Pancreas (tissue), 10 donors: ENCODE measurements at regions not wholly inside any gene's neighbourhood (a gene's known extent, or its start where the extent isn't known, plus 50 kb on each side); places are given as distances from the start of the nearest gene placed in this dataset.

Source experiments
- ATAC-seq, 4 donors: fragments of 200-7000 bp; cut with Tn5 transposase; one replicate each; pipeline versions ENCODE4 v1.8.0 to v1.9.1; 2020; ENCODE audit warnings: mild to moderate bottlenecking in 4 of 4, moderate library complexity in 4 of 4
- DNase-seq, 6 donors: peaks; one replicate each; pipeline ENCODE4 v3.0.0-alpha.2; 2020
- FAIRE-seq: peaks from 2 replicates; lab custom pipeline; 2012; peaks lifted over from hg19 to GRCh38; lab: Jason Lieb, UNC
- H3K27ac ChIP-seq, 4 donors: fragments of 200-600 bp; sonication (generic); 1 replicate in 3 of 4; 2 replicates in 1 of 4; pipeline versions ENCODE4 v1.5.0 to v1.8.0; 2020
- H3K27me3 ChIP-seq, 4 donors: fragments of 200-600 bp; one replicate each; pipeline ENCODE4 v1.8.0; 2021
- H3K36me3 ChIP-seq, 3 donors: fragments of 200-600 bp; sonication (generic) in 1 of 3; one replicate each; pipeline versions ENCODE4 v1.5.0 to v1.8.0; 2020 to 2021
- H3K4me1 ChIP-seq, 3 donors: fragments of 200-600 bp; one replicate each; pipeline ENCODE4 v1.8.0; 2021
- H3K4me3 ChIP-seq, 4 donors: fragments of 200-600 bp; sonication (generic) in 2 of 4; one replicate each; pipeline versions ENCODE4 v1.5.0 to v1.8.0; 2020 to 2021
- H3K9me3 ChIP-seq, 4 donors: fragments of 200-600 bp; one replicate each; pipeline ENCODE4 v1.8.0; 2021
- WGBS, 2 donors: extraction: QIAGEN DNeasy Blood & Tissue Kit; methylation state at CpG; one replicate each; pipeline ENCODE4 v1.1.7; 2013; 5-methylcytosine and 5-hydroxymethylcytosine counted together
- intact Hi-C, 3 donors: fragments of 100-400 bp; cut with DNase I; formaldehyde crosslinking; loops; one replicate each; pipeline versions ENCODE4 v1.11.1 to v1.14.2; 2022
- TF ChIP-seq, protein P1 (sequence below), 4 donors: fragments of 200-600 bp; sonication (generic) in 3 of 4; IDR thresholded peaks; one replicate each; pipeline versions ENCODE4 v1.5.0 to v1.8.0; 2021; ENCODE audit warnings: antibody characterized with exemption in 4 of 4
- donor health status: healthy with polysubstance abuse.
- donor health status: DM: no; HTN: no; CAD: no; lungs with moderate emphysema.
- donor health status: DM: no; HTN: no; CAD: no.
- donor health status: control.
- donor health status: control.
- donor health status: Bipolar disorder and iron deficiency.
- donor health status: DM: yes; HTN: yes; CAD: no.
- donor health status: DM: no; HTN: no; CAD: no.
- donor health status: DM: no; HTN: no; CAD: no.
- donor health status: DM: yes; HTN: yes; CAD: no.

- TF ChIP-seq, protein P1, sequence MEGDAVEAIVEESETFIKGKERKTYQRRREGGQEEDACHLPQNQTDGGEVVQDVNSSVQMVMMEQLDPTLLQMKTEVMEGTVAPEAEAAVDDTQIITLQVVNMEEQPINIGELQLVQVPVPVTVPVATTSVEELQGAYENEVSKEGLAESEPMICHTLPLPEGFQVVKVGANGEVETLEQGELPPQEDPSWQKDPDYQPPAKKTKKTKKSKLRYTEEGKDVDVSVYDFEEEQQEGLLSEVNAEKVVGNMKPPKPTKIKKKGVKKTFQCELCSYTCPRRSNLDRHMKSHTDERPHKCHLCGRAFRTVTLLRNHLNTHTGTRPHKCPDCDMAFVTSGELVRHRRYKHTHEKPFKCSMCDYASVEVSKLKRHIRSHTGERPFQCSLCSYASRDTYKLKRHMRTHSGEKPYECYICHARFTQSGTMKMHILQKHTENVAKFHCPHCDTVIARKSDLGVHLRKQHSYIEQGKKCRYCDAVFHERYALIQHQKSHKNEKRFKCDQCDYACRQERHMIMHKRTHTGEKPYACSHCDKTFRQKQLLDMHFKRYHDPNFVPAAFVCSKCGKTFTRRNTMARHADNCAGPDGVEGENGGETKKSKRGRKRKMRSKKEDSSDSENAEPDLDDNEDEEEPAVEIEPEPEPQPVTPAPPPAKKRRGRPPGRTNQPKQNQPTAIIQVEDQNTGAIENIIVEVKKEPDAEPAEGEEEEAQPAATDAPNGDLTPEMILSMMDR (IDR thresholded peaks at IDR 0.05), result no peak
- FAIRE-seq (no peak), DNase-seq (no peak), ATAC-seq (no peak)
- WGBS, 2 donors, result 74 to 81% methylated on average over 5 of the region's 5 CpGs
- H3K27me3 ChIP-seq, result no peaks in the 10 kb centered on the region
- no peak overlapping the region for H3K4me3 ChIP-seq
- no peaks in the 10 kb centered on the region for H3K4me1 ChIP-seq
- H3K27ac ChIP-seq, result no peak overlapping the region
- intact Hi-C loops, result no loop called here
- no peaks in the 10 kb centered on the region for H3K36me3 ChIP-seq
- H3K9me3 ChIP-seq, result no peaks in the 10 kb centered on the region
Observed at GRCh38 chr9:14485366-14485765, 171.4 kb upstream of the NFIB start.

DNA sequence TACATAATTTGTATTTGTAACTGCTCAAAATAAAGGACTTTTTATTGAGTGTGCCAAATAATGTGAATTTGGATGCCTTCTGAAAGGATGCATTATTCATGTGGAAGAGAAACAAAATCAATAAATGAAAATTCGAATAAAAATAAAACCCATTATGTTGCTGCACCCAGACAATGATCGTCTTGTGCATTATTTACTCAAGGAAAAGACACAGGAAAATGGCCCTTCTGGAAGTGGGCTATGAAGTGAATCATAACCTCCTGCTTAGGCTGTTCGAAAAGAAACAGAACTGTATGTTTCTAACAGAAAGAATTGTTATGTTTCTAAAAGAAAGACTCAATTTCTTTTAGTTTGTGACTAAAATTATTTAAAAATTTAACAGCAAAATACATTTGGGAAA lies 168.9 kb upstream of the NFIB start:
- H3K27ac ChIP-seq, result no peak overlapping the region
- H3K9me3 ChIP-seq, result no peaks in the 10 kb centered on the region
- no peak for DNase-seq
- H3K36me3 ChIP-seq, result no peaks in the 10 kb centered on the region
- no peak for ATAC-seq
- TF ChIP-seq, protein P1 (IDR thresholded peaks at IDR 0.05), result no peak
- H3K4me1 ChIP-seq, result no peaks in the 10 kb centered on the region
- FAIRE-seq, result no peak
- intact Hi-C loops, result no loop called here
- H3K4me3 ChIP-seq, result no peak overlapping the region
- H3K27me3 ChIP-seq, result no peaks in the 10 kb centered on the region
- 28 to 30% methylated on average over 3 of the region's 3 CpGs for WGBS, 2 donors

- DNase-seq (no peak), FAIRE-seq (no peak), ATAC-seq (no peak)
- Histone ChIP-seq H3K9me3 (no peaks in the 10 kb centered on the region), H3K27me3 (no peaks in the 10 kb centered on the region), H3K4me3 (no peak overlapping the region), H3K36me3 (no peaks in the 10 kb centered on the region), H3K4me1 (no peaks in the 10 kb centered on the region), H3K27ac (no peak overlapping the region)
- intact Hi-C loops, result no loop called here
- WGBS, 2 donors, result 46 to 47% methylated on average over 3 of the region's 3 CpGs
- TF ChIP-seq, protein P1 (IDR thresholded peaks at IDR 0.05), result no peak
Observed at GRCh38 chr9:14480526-14480925, 166.6 kb upstream of the NFIB start.

GRCh38 chr9:14479163-14479560 lies 165.2 kb upstream of the NFIB start:
- Histone ChIP-seq H3K4me3 (no peak overlapping the region), H3K9me3 (no peaks in the 10 kb centered on the region), H3K27ac (no peak overlapping the region), H3K4me1 (no peaks in the 10 kb centered on the region), H3K27me3 (no peaks in the 10 kb centered on the region), H3K36me3 (no peaks in the 10 kb centered on the region)
- FAIRE-seq, result no peak
- ATAC-seq, result no peak
- intact Hi-C loops, result no loop called here
- DNase-seq, result no peak
- TF ChIP-seq, protein P1 (IDR thresholded peaks at IDR 0.05), result no peak
- 72 to 83% methylated on average over 1 of the region's 1 CpG for WGBS, 2 donors

- TF ChIP-seq, protein P1 (IDR thresholded peaks at IDR 0.05), result no peak
- Histone ChIP-seq H3K9me3 (no peaks in the 10 kb centered on the region), H3K4me3 (no peak overlapping the region), H3K36me3 (no peaks in the 10 kb centered on the region), H3K27ac (no peak overlapping the region), H3K27me3 (no peaks in the 10 kb centered on the region), H3K4me1 (no peaks in the 10 kb centered on the region)
- FAIRE-seq (no peak), ATAC-seq (no peak), DNase-seq (no peak)
- intact Hi-C loops, result no loop called here
- 72 to 81% methylated on average over 3 of the region's 3 CpGs for WGBS, 2 donors
Observed at GRCh38 chr9:14478175-14479162, 164.5 kb upstream of the NFIB start.
